GM18498 (cell line): ENCODE measurements at regions not wholly inside any gene's neighbourhood (a gene's known extent, or its start where the extent isn't known, plus 50 kb on each side); places are given as distances from the start of the nearest gene placed in this dataset.
"Not testable (repeated sequence)": the region's sequence is repeated elsewhere in the genome, so short reads cannot be mapped to it uniquely, and the experiment has no call there.

Experiments
- ATAC-seq: cut with Tn5 transposase; IDR thresholded peaks from one replicate; pipeline ENCODE4 v1.9.1; 2021; ENCODE audit warnings: mild to moderate bottlenecking, moderate library complexity; ENCODE audit not compliant: unreplicated experiment

GRCh38 chr15:20019758-20020157, 521.8 kb downstream of the GOLGA6L6 start:
- not testable (repeated sequence) for ATAC-seq

DNA sequence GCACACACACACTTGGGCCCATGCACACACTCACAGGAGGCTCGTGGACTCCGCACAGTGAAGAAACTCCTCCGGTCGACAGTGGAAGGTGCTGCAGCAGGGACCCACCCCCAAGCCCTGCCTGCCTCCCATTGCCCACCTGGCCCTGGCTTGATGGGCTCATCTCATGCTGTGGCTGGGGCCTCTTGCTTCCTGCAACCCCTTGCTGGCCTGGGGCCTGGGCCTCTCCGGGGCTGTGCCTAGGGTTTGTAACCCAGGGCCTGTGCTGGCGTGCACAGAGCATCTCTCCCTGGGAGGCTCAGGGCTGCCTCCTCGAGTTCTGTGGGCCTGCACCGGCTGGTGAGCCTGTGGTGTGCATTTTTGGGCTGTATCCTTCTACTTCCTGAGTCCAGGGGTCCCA, 524.0 kb downstream of the GOLGA6L6 start:
- not testable (repeated sequence) for ATAC-seq

DNA sequence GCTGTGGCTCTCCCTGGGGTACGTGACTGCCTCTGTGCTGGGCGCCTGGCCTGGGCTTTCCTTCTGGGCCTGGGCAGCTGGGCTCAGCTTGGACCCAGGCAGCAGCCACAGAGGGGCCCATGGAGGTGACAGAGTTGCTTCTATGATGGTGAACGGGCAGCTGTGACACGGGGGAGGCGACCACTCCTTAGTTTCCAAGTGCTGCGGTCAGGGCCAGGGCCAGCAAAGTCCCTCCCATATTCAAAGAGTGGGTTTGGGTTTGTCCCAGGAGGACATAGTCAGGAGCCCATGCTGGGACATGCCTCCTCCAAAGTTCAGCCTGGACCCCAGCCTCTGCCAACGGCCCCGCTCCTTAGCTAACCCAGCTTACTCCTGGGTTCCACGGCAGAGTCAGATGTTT, 524.7 kb downstream of the GOLGA6L6 start:
- not testable (repeated sequence) for ATAC-seq

GRCh38 chr15:20012837-20013236, 528.8 kb downstream of the GOLGA6L6 start:
- ATAC-seq = not testable (repeated sequence)

DNA sequence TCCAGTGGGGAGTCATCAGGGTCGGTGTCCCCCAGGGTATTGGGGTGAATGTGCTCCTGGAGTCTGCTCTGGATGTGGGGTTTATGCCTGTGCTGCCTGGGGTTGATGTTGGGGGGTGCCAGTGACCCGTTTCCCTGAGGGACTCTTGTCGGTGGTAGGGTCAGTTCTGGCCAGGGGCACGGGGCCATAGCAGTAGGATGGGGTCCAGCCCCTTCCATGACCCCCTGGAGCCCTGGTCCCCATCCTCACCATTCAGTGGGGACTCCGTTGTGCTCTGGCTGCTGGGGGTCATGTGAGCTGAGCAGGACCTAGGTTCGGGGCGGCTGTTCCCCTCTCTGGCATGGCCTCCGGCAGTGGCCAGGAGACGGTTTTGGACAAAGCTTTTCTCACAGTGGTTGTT, 530.8 kb downstream of the GOLGA6L6 start:
- not testable (repeated sequence) for ATAC-seq

DNA sequence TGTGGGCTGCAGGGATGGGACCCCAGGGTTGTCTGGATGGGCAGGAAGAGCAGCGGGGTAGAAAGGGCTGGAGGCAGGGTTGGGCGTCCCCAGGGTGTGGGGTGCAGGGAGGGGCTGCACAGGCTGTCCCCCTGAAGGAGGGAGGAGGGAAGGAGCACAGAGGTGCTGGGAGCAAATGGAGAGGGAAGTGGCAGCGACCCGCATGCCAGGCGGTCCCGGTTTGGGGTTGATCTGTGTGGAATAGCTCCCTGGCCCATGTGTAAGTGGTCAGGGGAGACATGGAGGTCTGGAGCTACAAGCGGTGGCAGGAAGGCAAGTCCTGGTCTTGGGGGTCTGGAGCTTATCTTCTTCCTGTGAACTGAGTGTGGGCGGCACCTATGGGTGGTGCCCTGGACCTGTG, 532.0 kb downstream of the GOLGA6L6 start:
- not testable (repeated sequence) for ATAC-seq

- not testable (repeated sequence) for ATAC-seq
Measured at GRCh38 chr15:20007338-20007737, 534.3 kb downstream of the GOLGA6L6 start.

DNA sequence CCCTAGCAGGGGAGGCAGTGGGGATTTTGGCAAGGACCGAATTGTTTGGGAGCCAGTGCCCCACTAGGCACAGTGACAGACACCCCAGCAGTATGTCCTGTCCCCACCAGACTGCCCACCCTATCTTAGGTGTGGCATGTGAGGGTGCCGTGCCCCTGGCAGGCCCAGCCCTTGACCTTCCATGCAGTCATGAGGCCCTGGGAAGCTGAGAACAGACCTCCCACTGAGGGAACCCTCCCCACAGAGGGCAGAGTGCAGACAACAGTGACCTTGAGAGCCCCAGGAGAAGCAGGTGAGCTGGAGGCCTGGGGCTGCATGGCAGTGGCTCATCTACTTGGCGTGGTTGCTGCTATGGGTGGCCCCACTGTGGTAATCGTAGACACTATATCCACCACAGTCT, 538.1 kb downstream of the GOLGA6L6 start:
- ATAC-seq = not testable (repeated sequence)

DNA sequence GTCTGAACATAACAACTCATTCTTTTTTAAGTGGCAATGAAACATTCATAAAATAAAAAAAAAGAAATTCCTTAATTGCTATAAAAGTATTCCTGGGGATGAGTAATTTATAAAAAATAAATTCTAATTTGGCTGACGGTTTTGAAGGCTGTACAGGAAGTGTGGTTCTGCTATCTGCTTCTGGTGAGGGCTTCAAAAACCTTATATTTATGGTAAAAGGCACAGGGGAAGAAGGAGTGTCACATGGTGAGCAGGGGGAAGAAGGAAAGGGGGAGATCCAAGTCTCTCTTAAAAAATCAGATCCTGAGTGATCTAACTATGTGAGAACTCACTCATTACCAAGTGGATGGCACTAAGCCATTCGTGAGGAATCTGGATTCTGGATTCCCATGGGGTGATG, 539.0 kb downstream of the GOLGA6L6 start:
- ATAC-seq = not testable (repeated sequence)

- not testable (repeated sequence) for ATAC-seq
Measured at GRCh38 chr15:19996574-19997194, 544.9 kb downstream of the GOLGA6L6 start.

GRCh38 chr15:19995296-19995695, 546.3 kb downstream of the GOLGA6L6 start:
- ATAC-seq = not testable (repeated sequence)

DNA sequence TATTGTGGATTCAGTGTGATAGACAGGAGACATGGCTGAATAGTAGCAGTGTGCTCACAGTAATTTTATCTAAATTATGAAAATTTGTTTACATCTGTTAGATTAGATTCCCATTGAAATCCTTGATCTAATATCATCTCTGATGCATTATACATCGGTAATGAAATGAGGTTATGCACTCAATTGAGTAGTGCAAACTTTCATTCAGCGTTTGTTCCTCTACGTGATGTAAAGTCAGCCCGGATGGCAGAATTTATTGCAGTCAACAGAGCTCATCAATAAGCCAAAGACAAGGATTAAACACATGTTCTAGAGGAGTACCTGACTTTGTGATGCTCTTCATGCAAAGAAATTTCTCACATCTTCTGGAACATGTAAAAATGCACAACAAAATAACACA, 549.2 kb downstream of the GOLGA6L6 start:
- no peak for ATAC-seq

DNA sequence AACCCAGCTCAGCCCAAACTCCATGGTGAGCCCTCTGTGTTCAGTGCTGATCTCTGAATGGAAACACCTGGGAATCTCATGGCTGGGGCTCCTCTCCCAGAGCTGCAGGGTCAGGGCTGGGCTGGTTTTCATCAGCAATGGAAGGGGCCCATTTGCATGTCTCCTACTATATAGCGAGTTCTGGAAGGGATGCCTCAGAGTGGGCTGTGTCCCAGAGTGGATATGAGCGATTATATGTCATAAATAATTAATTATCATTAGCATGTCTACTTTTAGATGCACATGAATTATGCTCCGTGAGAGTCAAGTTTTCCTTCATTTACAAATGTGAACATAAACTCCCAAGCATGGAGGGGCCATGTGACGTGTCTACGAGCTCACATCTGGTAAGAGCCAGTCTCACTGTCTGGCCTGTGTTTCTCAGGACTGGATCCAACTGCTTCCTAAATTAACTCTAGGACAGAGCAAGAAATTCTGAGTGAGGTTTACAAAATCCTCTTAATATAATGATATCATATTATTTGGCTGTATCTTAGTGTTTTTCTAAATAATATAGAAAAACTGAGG, 553.4 kb downstream of the GOLGA6L6 start:
- ATAC-seq = no peak

- no peak for ATAC-seq
Measured at GRCh38 chr15:19987389-19988048, 554.1 kb downstream of the GOLGA6L6 start.

DNA sequence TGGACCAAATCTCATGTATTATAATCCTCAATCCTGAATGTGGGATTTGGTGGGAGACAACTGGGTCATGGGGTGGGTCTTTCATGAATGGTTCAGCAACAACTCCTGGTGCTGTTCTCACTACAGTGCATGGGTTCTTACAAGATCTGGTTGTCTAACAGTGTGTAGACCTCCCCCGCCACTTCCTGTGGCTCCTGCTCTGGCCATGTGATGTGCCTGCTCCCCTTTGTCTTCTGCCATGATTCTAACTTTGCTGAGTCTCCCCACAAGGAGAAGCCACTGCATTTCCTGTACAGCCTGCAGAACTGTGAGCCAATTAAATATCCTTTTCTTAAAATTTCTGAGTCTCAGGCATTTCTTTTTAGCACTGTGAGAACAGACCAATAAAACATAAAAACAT, 557.5 kb downstream of the GOLGA6L6 start:
- ATAC-seq = no peak

- ATAC-seq = no peak
Measured at GRCh38 chr15:19974998-19975397, 566.6 kb downstream of the GOLGA6L6 start.

DNA sequence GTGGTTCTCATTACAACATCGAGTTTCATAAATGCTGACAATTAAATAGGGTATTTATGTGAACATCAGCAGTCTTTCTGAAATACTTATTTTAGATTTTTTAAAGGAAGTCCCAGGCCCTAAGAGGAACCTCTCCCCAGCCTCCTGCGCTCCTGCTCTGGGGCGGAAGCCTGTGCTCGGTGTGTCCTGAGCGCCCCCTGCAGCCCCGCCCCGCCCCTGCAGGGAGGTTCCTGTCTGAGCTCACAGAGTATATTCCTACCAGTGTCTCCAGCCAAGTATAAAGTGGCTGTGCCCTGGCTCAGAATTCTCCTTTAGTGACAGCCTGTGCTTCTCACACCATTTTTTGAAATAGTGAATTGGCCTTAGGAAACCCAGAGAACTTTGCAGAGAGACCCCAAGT, 567.9 kb downstream of the GOLGA6L6 start:
- no peak for ATAC-seq

- ATAC-seq = not testable (repeated sequence)
Measured at GRCh38 chr15:19972582-19972981, 569.0 kb downstream of the GOLGA6L6 start.

- ATAC-seq = not testable (repeated sequence)
Measured at GRCh38 chr15:19965574-19965973, 576.0 kb downstream of the GOLGA6L6 start.

GRCh38 chr15:19964480-19964879, 577.1 kb downstream of the GOLGA6L6 start:
- ATAC-seq = not testable (repeated sequence)

DNA sequence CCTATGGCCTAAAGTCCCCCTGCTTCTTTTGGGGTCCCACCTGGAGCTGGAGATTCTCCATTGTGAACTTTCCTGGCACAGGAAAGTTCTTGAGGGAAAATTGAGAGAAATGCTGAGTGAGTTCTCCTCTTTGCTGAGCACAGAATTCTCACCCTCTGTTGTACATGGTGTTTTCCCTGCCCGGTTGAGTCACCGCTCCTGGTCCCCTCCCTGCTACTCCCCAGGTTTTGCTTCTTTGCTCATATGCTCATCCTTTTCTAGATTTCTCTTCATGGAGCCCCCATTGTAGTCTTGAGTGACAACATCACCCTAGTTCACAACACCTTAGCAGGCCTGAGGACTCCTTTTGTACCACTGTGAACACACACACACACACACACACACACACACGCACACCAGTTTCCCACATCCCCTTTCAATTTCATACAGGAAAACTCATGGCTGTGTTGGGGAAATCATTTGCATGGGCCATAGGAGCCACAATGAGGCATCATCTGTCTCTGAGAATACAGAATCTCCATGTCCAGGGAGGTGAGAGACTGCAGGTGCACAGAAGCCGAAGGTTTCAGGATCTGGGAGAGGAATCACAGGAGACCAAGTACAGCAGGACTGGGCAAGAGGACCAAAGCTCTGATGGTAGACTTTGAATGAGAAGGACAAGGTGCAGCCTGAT, 585.3 kb downstream of the GOLGA6L6 start:
- no peak for ATAC-seq
